Osteoblast (primary cell): ENCODE measurements at regions not wholly inside any gene's neighbourhood (a gene's known extent, or its start where the extent isn't known, plus 50 kb on each side); places are given as distances from the start of the nearest gene placed in this dataset.

Experiments
- DNase-seq: peaks from one replicate; pipeline ENCODE4 v3.0.0; 2011; ENCODE audit warnings: low spot score, mixed read lengths; ENCODE audit not compliant: insufficient read length; ENCODE audit errors: missing footprints
- H2AFZ ChIP-seq: 2 replicates; pipeline ENCODE4 v1.6.0; 2011; ENCODE audit warnings: mild to moderate bottlenecking, low read length
- H3K27ac ChIP-seq: 2 replicates; pipeline ENCODE4 v1.5.1; 2011; ENCODE audit warnings: mild to moderate bottlenecking, low read depth, low read length, moderate library complexity
- H3K27me3 ChIP-seq: 2 replicates; pipeline ENCODE4 v1.6.0; 2012; ENCODE audit warnings: mild to moderate bottlenecking, control low read depth, inconsistent platforms, low read length, moderate library complexity; ENCODE audit not compliant: insufficient read depth
- H3K36me3 ChIP-seq: 2 replicates; pipeline ENCODE4 v1.5.1; 2011; ENCODE audit warnings: mild to moderate bottlenecking, low read length, control low read depth, moderate library complexity; ENCODE audit not compliant: insufficient read depth
- H3K4me1 ChIP-seq: 2 replicates; pipeline ENCODE4 v1.5.1; 2011; ENCODE audit warnings: mild to moderate bottlenecking, low read length, control low read depth, moderate library complexity; ENCODE audit not compliant: insufficient read depth
- H3K4me2 ChIP-seq: 2 replicates; pipeline ENCODE4 v1.6.0; 2011; ENCODE audit warnings: mild to moderate bottlenecking, low read length; ENCODE audit not compliant: insufficient read depth
- H3K4me3 ChIP-seq: fragments of 200-600 bp; sonication (generic); 3 replicates; pipeline ENCODE4 v1.5.1; 2012; ENCODE audit warnings: mild to moderate bottlenecking, low read length, inconsistent platforms; ENCODE audit not compliant: insufficient read depth
- H3K79me2 ChIP-seq: 2 replicates; pipeline ENCODE4 v1.6.0; 2012; ENCODE audit warnings: mild to moderate bottlenecking, low read length, control low read depth, inconsistent platforms; ENCODE audit not compliant: insufficient read depth
- H3K9me3 ChIP-seq: 2 replicates; pipeline ENCODE4 v1.5.1; 2011; ENCODE audit warnings: low read depth, low read length, control low read depth
- H4K20me1 ChIP-seq: 2 replicates; pipeline ENCODE4 v1.6.0; 2012; ENCODE audit warnings: mild to moderate bottlenecking, low read length, control low read depth; ENCODE audit not compliant: insufficient read depth
- CTCF ChIP-seq: IDR thresholded peaks from 2 replicates; pipeline ENCODE4 v1.5.1; 2011; ENCODE audit warnings: mild to moderate bottlenecking, low read depth, low read length, moderate library complexity; ENCODE audit errors: extremely low read depth

- peak; percentile 78 for DNase-seq
- Histone ChIP-seq H3K4me2 (no peak overlapping the region), H3K36me3 (no peaks in the 10 kb centered on the region), H2AFZ (no peak overlapping the region), H4K20me1 (no peaks in the 10 kb centered on the region), H3K27ac (no peak overlapping the region), H3K4me1 (peaks cover 11% of the 10 kb centered on the region), H3K9me3 (no peaks in the 10 kb centered on the region), H3K4me3 (no peak overlapping the region), H3K79me2 (no peaks in the 10 kb centered on the region), H3K27me3 (no peaks in the 10 kb centered on the region)
- TF ChIP-seq CTCF, result no peak
Measured at GRCh38 chr3:110568246-110568645, 503.4 kb upstream of the NECTIN3 start.

GRCh38 chr3:110569073-110569472 is 502.5 kb upstream of the NECTIN3 start:
- H4K20me1 ChIP-seq, result no peaks in the 10 kb centered on the region
- no peak for DNase-seq
- no peaks in the 10 kb centered on the region for H3K27me3 ChIP-seq
- H3K4me2 ChIP-seq, result no peak overlapping the region
- no peaks in the 10 kb centered on the region for H3K36me3 ChIP-seq
- peaks cover 11% of the 10 kb centered on the region for H3K4me1 ChIP-seq
- no peak overlapping the region for H3K4me3 ChIP-seq
- H3K27ac ChIP-seq, result no peak overlapping the region
- no peak for TF ChIP-seq CTCF
- no peak overlapping the region for H2AFZ ChIP-seq
- H3K79me2 ChIP-seq, result no peaks in the 10 kb centered on the region
- no peaks in the 10 kb centered on the region for H3K9me3 ChIP-seq

- Histone ChIP-seq H3K27ac (no peak overlapping the region), H3K4me3 (no peak overlapping the region), H3K27me3 (no peaks in the 10 kb centered on the region), H4K20me1 (no peaks in the 10 kb centered on the region), H2AFZ (peak overlapping the region; percentile 64), H3K79me2 (no peaks in the 10 kb centered on the region), H3K36me3 (no peaks in the 10 kb centered on the region), H3K4me1 (peaks cover 36% of the 10 kb centered on the region), H3K9me3 (no peaks in the 10 kb centered on the region), H3K4me2 (no peak overlapping the region)
- no peak for TF ChIP-seq CTCF
- DNase-seq, result no peak
Measured at GRCh38 chr3:110575702-110576101, 495.9 kb upstream of the NECTIN3 start.

- H3K4me3 ChIP-seq, result no peak overlapping the region
Measured at GRCh38 chr3:110576960-110577359, 494.7 kb upstream of the NECTIN3 start.

More at GRCh38 chr3:110576960-110577359, 494.7 kb upstream of the NECTIN3 start:
- DNase-seq, result peak; percentile 59
- Histone ChIP-seq H3K36me3 (no peaks in the 10 kb centered on the region), H3K79me2 (no peaks in the 10 kb centered on the region), H2AFZ (peak overlapping the region; percentile 8), H3K27ac (peak overlapping the region; percentile 70), H3K27me3 (no peaks in the 10 kb centered on the region), H3K4me2 (peak overlapping the region; percentile 40), H3K9me3 (no peaks in the 10 kb centered on the region), H4K20me1 (no peaks in the 10 kb centered on the region), H3K4me1 (peaks cover 36% of the 10 kb centered on the region)
- TF ChIP-seq CTCF, result no peak
